Inflammatory macrophage treated with lipopolysaccharide for 1 hour (primary cell): ENCODE measurements at regions not wholly inside any gene's neighbourhood (a gene's known extent, or its start where the extent isn't known, plus 50 kb on each side); places are given as distances from the start of the nearest gene placed in this dataset.

Experiments used
- DNase-seq, 2 donors: peaks; one replicate each; pipeline ENCODE4 v3.0.0-alpha.2; 2020 to 2022

- DNase-seq, result no peak
Measured at GRCh38 chr1:90486996-90487395, 230.1 kb downstream of the BARHL2 start.

- no peak for DNase-seq
Measured at GRCh38 chr1:90486134-90486824, 230.8 kb downstream of the BARHL2 start.

GRCh38 chr1:90480271-90480835 lies 236.7 kb downstream of the BARHL2 start:
- DNase-seq, result no peak

- DNase-seq, result no peak
Measured at GRCh38 chr1:90476994-90477393, 240.1 kb downstream of the BARHL2 start.

GRCh38 chr1:90476411-90476810 lies 240.7 kb downstream of the BARHL2 start:
- DNase-seq, result no peak

GRCh38 chr1:90475631-90476030 lies 241.5 kb downstream of the BARHL2 start:
- no peak for DNase-seq

GRCh38 chr1:90474731-90475130 lies 242.4 kb downstream of the BARHL2 start:
- DNase-seq, result no peak

GRCh38 chr1:90474158-90474557 lies 242.9 kb downstream of the BARHL2 start:
- no peak for DNase-seq

GRCh38 chr1:90472775-90473174 lies 244.3 kb downstream of the BARHL2 start:
- no peak for DNase-seq

GRCh38 chr1:90459570-90459969 lies 257.5 kb downstream of the BARHL2 start:
- DNase-seq, result no peak

GRCh38 chr1:90457985-90458384 lies 259.1 kb downstream of the BARHL2 start:
- no peak for DNase-seq

- no peak for DNase-seq
Measured at GRCh38 chr1:90452491-90452890, 264.6 kb downstream of the BARHL2 start.

- no peak for DNase-seq
Measured at GRCh38 chr1:90443354-90443753, 273.7 kb downstream of the BARHL2 start.

GRCh38 chr1:90435351-90435750 lies 281.8 kb downstream of the BARHL2 start:
- DNase-seq, result no peak

GRCh38 chr1:90434460-90434859 lies 282.6 kb downstream of the BARHL2 start:
- DNase-seq, result no peak

GRCh38 chr1:90417126-90417525 lies 300.0 kb downstream of the BARHL2 start:
- no peak for DNase-seq

GRCh38 chr1:90414201-90414600 lies 302.9 kb downstream of the BARHL2 start:
- DNase-seq, result no peak

GRCh38 chr1:90413519-90413918 lies 303.6 kb downstream of the BARHL2 start:
- no peak for DNase-seq

- DNase-seq, result no peak
Measured at GRCh38 chr1:90412563-90412962, 304.5 kb downstream of the BARHL2 start.

- DNase-seq, result no peak
Measured at GRCh38 chr1:90411185-90411584, 305.9 kb downstream of the BARHL2 start.

- no peak for DNase-seq
Measured at GRCh38 chr1:90407737-90408136, 309.4 kb downstream of the BARHL2 start.

GRCh38 chr1:90405726-90406125 lies 311.4 kb downstream of the BARHL2 start:
- DNase-seq, result no peak

GRCh38 chr1:90402893-90403849 lies 313.9 kb downstream of the BARHL2 start:
- no peak for DNase-seq

- no peak for DNase-seq
Measured at GRCh38 chr1:90400131-90400530, 317.0 kb downstream of the BARHL2 start.
